ENCODE measurements at regions not wholly inside any gene's neighbourhood (a gene's known extent, or its start where the extent isn't known, plus 50 kb on each side); places are given as distances from the start of the nearest gene placed in this dataset.

GRCh38 chr4:123232439-123232838, 164.2 kb upstream of the SPRY1 start:
- TF ChIP-seq CTCF (IDR thresholded peaks at IDR 0.05) (no peak), EZH2phosphoT487 (IDR thresholded peaks at IDR 0.05) (no peak), EZH2 (IDR thresholded peaks at IDR 0.05) (no peak)

All from neural progenitor cell (in vitro differentiated cells).